Central memory CD8-positive, alpha-beta T cell (primary cell): ENCODE measurements at regions not wholly inside any gene's neighbourhood (a gene's known extent, or its start where the extent isn't known, plus 50 kb on each side); places are given as distances from the start of the nearest gene placed in this dataset.

ENCODE experiments used
- ATAC-seq: fragments of 150-1000 bp; cut with Tn5 transposase; replicated peaks from 2 replicates; pipeline ENCODE4 v1.10.0; 2022; ENCODE audit warnings: mild to moderate bottlenecking, moderate FRiP score, moderate number of reproducible peaks; ENCODE audit not compliant: poor library complexity, severe bottlenecking; ENCODE audit errors: extremely low read depth
- DNase-seq, 2 donors: peaks; one replicate each; pipeline ENCODE4 v3.0.0; 2021; ENCODE audit warnings: low spot score in 2 of 2
- H3K27ac Mint-ChIP-seq: one replicate; pipeline ENCODE4 v1.8.0; 2022; ENCODE audit warnings: low read depth, mild to moderate bottlenecking, moderate library complexity, mixed read lengths
- H3K27me3 Mint-ChIP-seq: one replicate; pipeline ENCODE4 v1.8.0; 2022; ENCODE audit warnings: mixed read lengths
- H3K36me3 Mint-ChIP-seq: one replicate; pipeline ENCODE4 v1.8.0; 2022; ENCODE audit warnings: mild to moderate bottlenecking, moderate library complexity, mixed read lengths; ENCODE audit not compliant: insufficient read depth
- H3K4me1 Mint-ChIP-seq: one replicate; pipeline ENCODE4 v1.8.0; 2022; ENCODE audit warnings: mixed read lengths
- H3K4me3 Mint-ChIP-seq: one replicate; pipeline ENCODE4 v1.8.0; 2022; ENCODE audit warnings: mild to moderate bottlenecking, moderate library complexity, mixed read lengths
- H3K9me3 Mint-ChIP-seq: one replicate; pipeline ENCODE4 v1.8.0; 2022; ENCODE audit warnings: mixed read lengths

GRCh38 chr14:25993830-25994229 lies 604.0 kb downstream of the NOVA1 start:
- Mint-ChIP-seq H3K4me1 (no peaks in the 10 kb centered on the region), H3K9me3 (peaks cover 39% of the 10 kb centered on the region), H3K36me3 (no peaks in the 10 kb centered on the region), H3K27me3 (no peaks in the 10 kb centered on the region), H3K27ac (no peak overlapping the region), H3K4me3 (no peak overlapping the region)
- no peak for ATAC-seq
- no peak for DNase-seq

- ATAC-seq, result no peak
- DNase-seq, result no peak
- no peak overlapping the region for H3K27ac Mint-ChIP-seq
- no peaks in the 10 kb centered on the region for H3K36me3 Mint-ChIP-seq
- no peaks in the 10 kb centered on the region for H3K27me3 Mint-ChIP-seq
- H3K4me1 Mint-ChIP-seq, result no peaks in the 10 kb centered on the region
- H3K9me3 Mint-ChIP-seq, result peaks cover 39% of the 10 kb centered on the region
- no peak overlapping the region for H3K4me3 Mint-ChIP-seq
Observed at GRCh38 chr14:25988536-25988935, 609.3 kb downstream of the NOVA1 start.

GRCh38 chr14:25955772-25956171 lies 642.1 kb downstream of the NOVA1 start:
- Mint-ChIP-seq H3K36me3 (no peaks in the 10 kb centered on the region), H3K4me1 (no peaks in the 10 kb centered on the region), H3K27ac (no peak overlapping the region), H3K9me3 (peaks cover 35% of the 10 kb centered on the region), H3K4me3 (no peak overlapping the region), H3K27me3 (no peaks in the 10 kb centered on the region)
- ATAC-seq (no peak), DNase-seq (no peak)

- Mint-ChIP-seq H3K9me3 (peaks cover 48% of the 10 kb centered on the region), H3K4me1 (no peaks in the 10 kb centered on the region), H3K36me3 (no peaks in the 10 kb centered on the region), H3K27me3 (no peaks in the 10 kb centered on the region), H3K4me3 (no peak overlapping the region), H3K27ac (no peak overlapping the region)
- DNase-seq, result no peak
- no peak for ATAC-seq
Observed at GRCh38 chr14:25953532-25954139, 644.2 kb downstream of the NOVA1 start.

- Mint-ChIP-seq H3K36me3 (no peaks in the 10 kb centered on the region), H3K4me1 (no peaks in the 10 kb centered on the region), H3K27ac (no peak overlapping the region), H3K9me3 (peaks cover 25% of the 10 kb centered on the region), H3K27me3 (no peaks in the 10 kb centered on the region), H3K4me3 (no peak overlapping the region)
- ATAC-seq, result no peak
- no peak for DNase-seq
Observed at GRCh38 chr14:25945746-25946145, 652.1 kb downstream of the NOVA1 start.

- ATAC-seq, result no peak
- no peaks in the 10 kb centered on the region for H3K4me1 Mint-ChIP-seq
- H3K36me3 Mint-ChIP-seq, result no peaks in the 10 kb centered on the region
- no peak overlapping the region for H3K27ac Mint-ChIP-seq
- no peak for DNase-seq
- no peaks in the 10 kb centered on the region for H3K27me3 Mint-ChIP-seq
- H3K4me3 Mint-ChIP-seq, result no peak overlapping the region
- H3K9me3 Mint-ChIP-seq, result peaks cover 17% of the 10 kb centered on the region
Observed at GRCh38 chr14:25944020-25944419, 653.8 kb downstream of the NOVA1 start.

- H3K36me3 Mint-ChIP-seq, result no peaks in the 10 kb centered on the region
- H3K4me3 Mint-ChIP-seq, result no peak overlapping the region
- no peaks in the 10 kb centered on the region for H3K4me1 Mint-ChIP-seq
- DNase-seq (no peak), ATAC-seq (no peak)
- no peak overlapping the region for H3K27ac Mint-ChIP-seq
- H3K9me3 Mint-ChIP-seq, result peaks cover 17% of the 10 kb centered on the region
- no peaks in the 10 kb centered on the region for H3K27me3 Mint-ChIP-seq
Observed at GRCh38 chr14:25943329-25943728, 654.5 kb downstream of the NOVA1 start.

GRCh38 chr14:25942090-25942489 lies 655.7 kb downstream of the NOVA1 start:
- ATAC-seq (no peak), DNase-seq (no peak)
- Mint-ChIP-seq H3K4me1 (no peaks in the 10 kb centered on the region), H3K27me3 (no peaks in the 10 kb centered on the region), H3K36me3 (no peaks in the 10 kb centered on the region), H3K9me3 (peaks cover 24% of the 10 kb centered on the region), H3K27ac (no peak overlapping the region), H3K4me3 (no peak overlapping the region)

- Mint-ChIP-seq H3K27ac (no peak overlapping the region), H3K4me3 (no peak overlapping the region), H3K4me1 (no peaks in the 10 kb centered on the region), H3K9me3 (peaks cover 7% of the 10 kb centered on the region), H3K27me3 (no peaks in the 10 kb centered on the region), H3K36me3 (no peaks in the 10 kb centered on the region)
- ATAC-seq (no peak), DNase-seq (no peak)
Observed at GRCh38 chr14:25933731-25934130, 664.1 kb downstream of the NOVA1 start.

- Mint-ChIP-seq H3K27ac (no peak overlapping the region), H3K4me3 (no peak overlapping the region), H3K27me3 (no peaks in the 10 kb centered on the region), H3K36me3 (no peaks in the 10 kb centered on the region), H3K4me1 (no peaks in the 10 kb centered on the region), H3K9me3 (peaks cover 9% of the 10 kb centered on the region)
- no peak for DNase-seq
- no peak for ATAC-seq
Observed at GRCh38 chr14:25929881-25930615, 667.8 kb downstream of the NOVA1 start.

- Mint-ChIP-seq H3K4me3 (no peak overlapping the region), H3K36me3 (no peaks in the 10 kb centered on the region), H3K27ac (no peak overlapping the region), H3K9me3 (peaks cover 17% of the 10 kb centered on the region), H3K4me1 (no peaks in the 10 kb centered on the region), H3K27me3 (no peaks in the 10 kb centered on the region)
- ATAC-seq (no peak), DNase-seq (no peak)
Observed at GRCh38 chr14:25911831-25912230, 686.0 kb downstream of the NOVA1 start.

GRCh38 chr14:25909045-25909747 lies 688.6 kb downstream of the NOVA1 start:
- no peak overlapping the region for H3K27ac Mint-ChIP-seq
- no peaks in the 10 kb centered on the region for H3K4me1 Mint-ChIP-seq
- H3K4me3 Mint-ChIP-seq, result no peak overlapping the region
- DNase-seq (no peak), ATAC-seq (no peak)
- no peaks in the 10 kb centered on the region for H3K36me3 Mint-ChIP-seq
- H3K9me3 Mint-ChIP-seq, result peaks cover 30% of the 10 kb centered on the region
- no peaks in the 10 kb centered on the region for H3K27me3 Mint-ChIP-seq
